ENCODE measurements at regions not wholly inside any gene's neighbourhood (a gene's known extent, or its start where the extent isn't known, plus 50 kb on each side); places are given as distances from the start of the nearest gene placed in this dataset.

DNA sequence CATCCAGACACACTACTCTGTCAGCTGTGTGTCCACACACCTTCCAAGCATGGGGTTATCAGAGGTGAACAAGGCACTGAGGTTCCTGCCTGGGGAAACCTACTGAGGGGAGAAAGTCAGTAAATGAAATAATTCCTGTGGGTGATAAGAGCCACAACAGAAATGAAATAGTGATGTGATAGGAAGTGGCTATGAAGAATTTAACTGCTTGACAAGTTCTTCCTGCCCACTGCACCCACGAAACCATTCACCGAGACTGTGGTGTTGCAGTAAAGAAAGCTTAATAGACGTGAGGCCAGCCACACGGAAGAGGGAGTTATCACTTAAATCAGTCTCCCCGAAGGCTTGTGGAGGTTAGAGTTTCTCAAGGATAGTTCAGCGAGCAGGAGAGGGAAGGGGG, 353.1 kb downstream of the UQCRFS1 start:
- FAIRE-seq (peak; percentile 79), DNase-seq (ENCODE audit: low spot score) (no peak)

DNA sequence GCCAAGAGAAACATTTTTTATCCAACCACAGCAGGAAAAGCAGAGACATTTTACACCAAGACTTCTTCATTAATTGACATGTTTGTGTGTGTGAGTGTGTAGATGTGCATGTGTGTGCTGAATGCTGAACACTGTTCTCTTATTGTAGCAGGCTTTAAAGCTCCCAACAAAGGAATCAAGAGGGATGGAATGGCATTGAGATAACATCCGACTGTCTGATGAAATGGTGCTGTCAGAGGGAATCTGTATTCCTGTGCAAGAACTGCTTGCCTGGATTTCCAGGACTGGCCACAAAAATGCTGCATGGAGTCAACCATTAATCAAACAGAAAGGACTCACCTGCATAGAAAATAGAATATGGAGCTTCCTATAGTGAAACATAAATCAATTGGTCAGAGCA, 354.0 kb downstream of the UQCRFS1 start:
- DNase-seq (ENCODE audit: low spot score), result no peak
- peak; percentile 32 for FAIRE-seq

GRCh38 chr19:28857967-28858366, 355.0 kb downstream of the UQCRFS1 start:
- DNase-seq (ENCODE audit: low spot score) (no peak), FAIRE-seq (no peak)

DNA sequence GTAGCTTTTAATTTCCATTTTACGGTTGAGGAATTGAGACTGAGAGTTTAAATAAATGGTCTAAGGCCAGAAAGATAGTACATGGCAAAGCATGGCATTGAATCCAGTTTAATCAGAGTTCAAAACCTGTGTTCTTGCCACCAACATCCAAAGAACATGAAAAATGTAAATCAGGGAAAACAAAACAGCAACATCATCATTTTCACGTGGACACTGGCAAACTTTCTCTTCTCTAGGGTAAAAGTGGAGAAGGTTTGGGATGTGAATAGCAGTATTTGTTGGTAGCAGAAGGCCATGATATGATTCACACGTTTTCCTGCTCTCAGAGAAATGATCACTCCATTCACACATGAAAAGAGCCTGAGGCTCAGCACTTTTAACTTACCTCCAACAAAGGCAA, 357.7 kb downstream of the UQCRFS1 start:
- FAIRE-seq, result no peak
- DNase-seq (ENCODE audit: low spot score), result no peak

- DNase-seq (ENCODE audit: low spot score), result no peak
- peak; percentile 84 for FAIRE-seq
Measured at GRCh38 chr19:28847468-28847867, 365.5 kb downstream of the UQCRFS1 start.

GRCh38 chr19:28846094-28846812, 366.7 kb downstream of the UQCRFS1 start:
- peak; percentile 100 for FAIRE-seq

GRCh38 chr19:28843761-28844492, 369.0 kb downstream of the UQCRFS1 start:
- FAIRE-seq, result peak; percentile 5

More at GRCh38 chr19:28846094-28846812, 366.7 kb downstream of the UQCRFS1 start:
- no peak for DNase-seq (ENCODE audit: low spot score)

DNA sequence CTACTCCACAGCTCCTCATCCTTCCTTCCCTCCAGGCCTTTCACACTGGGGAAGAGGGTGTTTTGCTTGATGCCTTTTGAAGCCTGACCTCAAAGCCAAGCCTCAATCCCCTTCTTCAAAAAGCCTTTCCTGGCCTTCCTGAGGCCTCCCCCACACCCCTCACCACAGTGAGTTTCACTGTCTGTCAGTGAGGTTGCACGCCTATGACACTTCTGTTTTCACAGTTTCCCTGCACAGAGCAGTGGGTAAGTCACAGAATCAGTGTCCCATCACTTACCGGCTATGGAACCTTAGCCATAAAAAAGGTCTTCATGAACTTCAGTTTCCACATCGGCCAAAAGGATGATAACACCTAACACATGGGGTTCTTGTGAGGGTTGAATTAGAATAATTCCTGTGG, 371.4 kb downstream of the UQCRFS1 start:
- DNase-seq (ENCODE audit: low spot score) (no peak), FAIRE-seq (no peak)

More at GRCh38 chr19:28843761-28844492, 369.0 kb downstream of the UQCRFS1 start:
- DNase-seq (ENCODE audit: low spot score), result no peak

- DNase-seq (ENCODE audit: low spot score) (no peak), FAIRE-seq (no peak)
Measured at GRCh38 chr19:28840891-28841290, 372.1 kb downstream of the UQCRFS1 start.

DNA sequence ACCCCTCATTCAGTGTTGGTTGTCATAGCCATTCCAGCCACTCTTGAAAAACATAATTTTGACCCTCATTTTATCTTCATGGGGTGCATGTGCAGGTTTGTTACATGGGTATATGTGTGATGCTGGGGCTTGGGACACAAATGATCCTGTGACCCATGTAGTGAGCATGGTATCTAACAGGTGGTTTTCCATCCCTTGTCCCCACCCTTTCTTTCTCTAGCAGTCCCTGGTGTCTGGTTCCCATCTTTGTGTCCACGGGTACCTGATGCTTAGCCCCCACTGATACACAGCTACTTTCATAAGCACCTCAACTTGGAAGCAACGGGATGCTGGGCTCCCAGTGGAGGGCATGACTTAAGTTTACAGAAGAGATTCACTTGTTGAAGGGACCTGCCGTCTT, 373.5 kb downstream of the UQCRFS1 start:
- DNase-seq (ENCODE audit: low spot score) (no peak), FAIRE-seq (no peak)

DNA sequence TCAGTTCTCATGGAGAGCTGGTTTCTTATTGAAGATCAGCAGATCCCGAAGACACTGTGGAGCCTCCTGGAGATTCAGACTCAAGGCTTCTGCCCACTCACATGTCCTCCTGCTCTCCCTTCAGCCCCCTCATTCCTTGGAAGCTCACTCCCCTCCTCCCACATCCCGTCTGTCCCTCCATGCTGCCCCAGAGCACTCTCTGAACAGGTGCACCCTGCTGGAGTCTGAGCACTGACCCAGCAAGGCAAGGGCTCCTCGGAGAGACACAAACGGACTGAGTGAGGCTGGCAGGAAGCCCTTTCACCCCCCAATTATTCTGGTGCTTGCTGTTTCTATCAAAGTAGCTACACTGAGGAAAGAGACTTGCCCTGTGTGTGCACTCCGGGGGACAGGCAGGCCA, 374.0 kb downstream of the UQCRFS1 start:
- FAIRE-seq (no peak), DNase-seq (ENCODE audit: low spot score) (no peak)

GRCh38 chr19:28836421-28836820, 376.5 kb downstream of the UQCRFS1 start:
- FAIRE-seq (peak; percentile 71), DNase-seq (ENCODE audit: low spot score) (no peak)

GRCh38 chr19:28834996-28835395, 378.0 kb downstream of the UQCRFS1 start:
- no peak for DNase-seq (ENCODE audit: low spot score)
- FAIRE-seq, result no peak

GRCh38 chr19:28831462-28831861, 381.5 kb downstream of the UQCRFS1 start:
- DNase-seq (ENCODE audit: low spot score), result no peak

DNA sequence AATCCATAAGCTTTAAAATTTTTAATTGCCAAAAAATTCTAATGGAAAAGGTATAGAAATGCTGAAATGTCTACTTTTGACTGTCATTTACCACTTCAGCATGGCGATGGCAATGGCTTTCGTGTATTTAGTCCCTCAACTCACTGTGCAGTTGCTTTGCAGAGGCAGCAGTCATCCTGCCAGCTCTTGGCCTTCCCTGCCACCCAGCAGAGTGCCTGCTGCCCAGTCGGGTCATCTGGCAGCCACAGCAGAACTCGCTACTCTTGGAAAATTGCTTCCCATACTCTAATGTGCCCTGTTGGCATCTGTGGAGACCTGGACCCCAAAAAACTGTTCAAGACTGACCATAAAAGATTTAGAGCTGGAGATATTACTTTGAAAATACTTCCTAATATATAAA, 383.2 kb downstream of the UQCRFS1 start:
- DNase-seq (ENCODE audit: low spot score) (no peak), FAIRE-seq (no peak)

More at GRCh38 chr19:28831462-28831861, 381.5 kb downstream of the UQCRFS1 start:
- FAIRE-seq, result no peak

DNA sequence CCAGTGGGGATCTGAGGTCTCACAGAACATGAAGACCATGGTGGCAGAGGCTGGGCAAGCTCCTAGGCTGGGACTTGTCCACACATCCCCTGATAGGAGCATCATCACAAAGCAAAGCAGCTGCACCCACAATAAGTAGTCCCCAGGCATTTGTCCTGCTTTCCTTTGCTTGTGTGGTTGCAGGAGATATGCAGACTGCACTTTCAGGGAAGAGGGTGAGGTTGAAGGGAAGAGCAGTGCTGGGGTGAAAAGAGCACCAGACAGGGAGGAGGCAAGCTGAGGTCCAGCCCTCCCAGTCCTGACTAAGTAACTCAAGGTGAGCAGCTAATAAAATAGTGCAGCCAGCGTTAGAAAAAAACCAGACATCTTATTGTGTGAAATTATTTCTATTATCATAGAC, 383.6 kb downstream of the UQCRFS1 start:
- FAIRE-seq (no peak), DNase-seq (ENCODE audit: low spot score) (no peak)

- FAIRE-seq (peak; percentile 63), DNase-seq (ENCODE audit: low spot score) (no peak)
Measured at GRCh38 chr19:28828276-28828870, 384.6 kb downstream of the UQCRFS1 start.

- FAIRE-seq (peak; percentile 20), DNase-seq (ENCODE audit: low spot score) (no peak)
Measured at GRCh38 chr19:28827382-28827781, 385.6 kb downstream of the UQCRFS1 start.

GRCh38 chr19:28823338-28823961, 389.5 kb downstream of the UQCRFS1 start:
- peak; percentile 52 for DNase-seq (ENCODE audit: low spot score)
- no peak for FAIRE-seq

DNA sequence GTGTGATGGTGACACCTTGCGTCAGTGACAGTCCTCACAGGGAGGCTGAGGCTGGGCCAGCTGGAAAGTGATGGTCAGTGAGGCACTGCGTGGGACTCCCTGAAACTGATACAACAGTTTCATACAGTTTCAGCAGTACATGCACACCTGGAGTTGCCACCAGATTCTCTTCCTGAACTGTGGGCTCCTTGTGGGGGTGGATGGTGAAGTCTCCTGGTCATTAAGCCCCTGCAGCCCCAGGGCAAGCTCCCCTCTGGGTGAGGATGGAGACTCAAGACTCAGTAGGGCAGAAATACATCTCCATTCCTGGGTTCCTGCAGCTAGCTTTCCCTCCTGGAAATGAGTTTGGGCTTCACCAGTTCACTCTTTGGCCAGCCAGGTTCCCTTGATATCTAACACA, 392.7 kb downstream of the UQCRFS1 start:
- DNase-seq (ENCODE audit: low spot score) (no peak), FAIRE-seq (no peak)

GRCh38 chr19:28815257-28815656, 397.7 kb downstream of the UQCRFS1 start:
- DNase-seq (ENCODE audit: low spot score) (no peak), FAIRE-seq (no peak)

DNA sequence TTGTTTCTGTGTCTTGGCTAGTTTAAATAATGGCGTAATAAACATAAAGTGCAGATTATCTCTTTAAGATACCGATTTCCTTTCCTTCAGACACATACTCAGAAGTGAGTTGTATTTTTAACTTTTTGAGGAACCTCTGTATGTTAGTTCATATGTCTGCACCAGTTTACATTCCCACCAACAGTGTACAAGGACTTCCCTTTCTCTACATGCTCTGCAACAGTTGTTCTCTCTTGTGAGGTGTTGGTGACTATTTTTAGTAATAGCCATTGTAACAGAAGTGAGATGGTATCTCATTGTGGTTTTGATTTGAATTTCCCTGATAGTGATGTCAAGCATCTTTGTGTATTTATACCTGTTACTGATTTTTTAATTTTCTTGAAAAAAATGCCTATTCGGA, 418.6 kb downstream of the UQCRFS1 start:
- FAIRE-seq, result no peak
- no peak for DNase-seq (ENCODE audit: low spot score)

All from urothelium cell line (cell line).